ENCODE measurements at regions not wholly inside any gene's neighbourhood (a gene's known extent, or its start where the extent isn't known, plus 50 kb on each side); places are given as distances from the start of the nearest gene placed in this dataset.
A peak's percentile ranks its signal among the peaks of the same experiment; 100 is the strongest.

DNA sequence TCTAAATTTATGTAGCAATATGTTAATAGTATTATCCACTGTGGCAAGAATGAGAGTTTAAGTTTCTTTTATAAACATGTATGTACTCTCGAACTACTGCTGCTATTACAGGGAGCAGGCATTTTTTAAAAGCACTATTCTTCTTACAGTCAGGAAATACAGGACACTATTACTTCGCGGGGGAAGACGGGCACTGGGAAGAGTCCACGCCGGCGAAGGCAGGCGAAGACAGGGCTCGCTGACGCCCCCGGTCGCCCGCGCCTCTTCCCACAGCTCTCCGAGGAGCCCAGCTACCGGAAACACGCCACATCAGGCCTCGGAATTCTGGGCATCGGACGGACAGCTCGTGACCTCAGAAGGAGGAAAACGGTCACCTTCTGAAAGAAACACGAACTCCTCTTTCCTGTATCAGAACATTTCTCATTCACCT, 90.2 kb downstream of the FAM161A start:
- TF ChIP-seq, protein P1, sequence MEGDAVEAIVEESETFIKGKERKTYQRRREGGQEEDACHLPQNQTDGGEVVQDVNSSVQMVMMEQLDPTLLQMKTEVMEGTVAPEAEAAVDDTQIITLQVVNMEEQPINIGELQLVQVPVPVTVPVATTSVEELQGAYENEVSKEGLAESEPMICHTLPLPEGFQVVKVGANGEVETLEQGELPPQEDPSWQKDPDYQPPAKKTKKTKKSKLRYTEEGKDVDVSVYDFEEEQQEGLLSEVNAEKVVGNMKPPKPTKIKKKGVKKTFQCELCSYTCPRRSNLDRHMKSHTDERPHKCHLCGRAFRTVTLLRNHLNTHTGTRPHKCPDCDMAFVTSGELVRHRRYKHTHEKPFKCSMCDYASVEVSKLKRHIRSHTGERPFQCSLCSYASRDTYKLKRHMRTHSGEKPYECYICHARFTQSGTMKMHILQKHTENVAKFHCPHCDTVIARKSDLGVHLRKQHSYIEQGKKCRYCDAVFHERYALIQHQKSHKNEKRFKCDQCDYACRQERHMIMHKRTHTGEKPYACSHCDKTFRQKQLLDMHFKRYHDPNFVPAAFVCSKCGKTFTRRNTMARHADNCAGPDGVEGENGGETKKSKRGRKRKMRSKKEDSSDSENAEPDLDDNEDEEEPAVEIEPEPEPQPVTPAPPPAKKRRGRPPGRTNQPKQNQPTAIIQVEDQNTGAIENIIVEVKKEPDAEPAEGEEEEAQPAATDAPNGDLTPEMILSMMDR (conservative IDR thresholded peaks at IDR 0.05; ENCODE audit: control insufficient read depth, insufficient read depth, low read depth, low read length), result no peak
- DNase-seq (ENCODE audit: low read depth), result peak; percentile 89

DNA sequence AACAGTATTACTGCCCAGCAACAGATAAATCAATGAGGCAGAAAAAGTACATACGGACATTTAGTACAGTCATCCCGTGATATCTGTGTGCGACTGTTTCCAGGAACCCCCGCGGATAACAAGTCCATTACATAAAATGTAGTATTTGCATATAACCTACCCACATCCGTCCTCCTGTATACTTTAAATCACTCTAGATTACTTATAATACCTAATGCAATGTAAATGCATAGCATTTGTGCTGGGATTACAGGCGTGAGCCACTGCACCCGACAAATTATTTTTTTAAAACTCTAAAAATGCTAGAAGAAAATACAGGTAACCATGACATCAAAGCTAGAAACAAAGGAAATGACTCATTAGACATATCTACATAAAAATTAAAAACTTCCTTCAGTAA, 91.6 kb downstream of the FAM161A start:
- H3K4me3 ChIP-seq (ENCODE audit: control insufficient read depth, low read depth, low read length), result no peak overlapping the region
- TF ChIP-seq, protein P1 (conservative IDR thresholded peaks at IDR 0.05; ENCODE audit: control insufficient read depth, insufficient read depth, low read depth, low read length), result no peak
- DNase-seq (ENCODE audit: low read depth), result no peak

More for the DNA sequence above, 90.2 kb downstream of the FAM161A start:
- peak overlapping the region; percentile 88 for H3K4me3 ChIP-seq (ENCODE audit: control insufficient read depth, low read depth, low read length)

DNA sequence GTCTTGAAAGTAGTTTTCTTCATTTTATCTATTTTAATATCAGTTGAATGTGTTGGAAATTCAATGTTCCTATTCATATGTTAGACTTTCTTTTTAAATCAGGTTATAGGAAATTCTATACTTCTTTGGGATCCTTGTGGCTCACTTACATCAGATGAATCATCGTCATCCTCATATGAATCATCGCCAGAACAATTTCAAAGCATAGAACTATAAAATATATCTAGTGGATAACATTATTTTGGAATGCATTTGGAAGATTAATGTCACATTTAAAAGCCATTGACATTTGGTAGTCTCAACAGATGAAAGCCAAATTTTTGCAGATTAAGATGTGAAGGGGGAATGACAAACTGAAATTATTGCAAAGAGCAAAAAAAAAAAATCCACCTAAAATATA, 94.1 kb downstream of the FAM161A start:
- TF ChIP-seq, protein P1 (conservative IDR thresholded peaks at IDR 0.05; ENCODE audit: control insufficient read depth, insufficient read depth, low read depth, low read length), result no peak
- DNase-seq (ENCODE audit: low read depth), result peak; percentile 84
- H3K4me3 ChIP-seq (ENCODE audit: control insufficient read depth, low read depth, low read length), result no peak overlapping the region

DNA sequence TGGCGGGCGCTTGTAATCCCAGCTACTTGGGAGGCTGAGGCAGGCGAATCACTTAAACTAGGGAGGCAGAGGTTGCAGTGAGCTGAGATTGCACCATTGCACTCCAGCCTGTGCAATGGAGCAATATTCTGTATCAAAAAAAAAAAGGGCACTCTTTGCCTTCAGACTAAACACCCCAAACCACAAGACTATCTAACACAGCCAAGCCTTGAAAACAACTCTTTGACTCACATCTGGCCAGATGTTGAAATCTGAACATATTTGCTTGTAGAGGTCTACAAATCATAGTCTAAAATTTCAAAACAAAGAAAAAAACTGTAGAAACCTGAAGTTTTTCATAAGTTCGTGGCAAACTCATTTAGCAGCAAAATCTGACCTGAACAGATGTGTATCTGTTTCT, 94.9 kb downstream of the FAM161A start:
- peak; percentile 97 for DNase-seq (ENCODE audit: low read depth)
- no peak overlapping the region for H3K4me3 ChIP-seq (ENCODE audit: control insufficient read depth, low read depth, low read length)
- TF ChIP-seq, protein P1 (conservative IDR thresholded peaks at IDR 0.05; ENCODE audit: control insufficient read depth, insufficient read depth, low read depth, low read length), result no peak

DNA sequence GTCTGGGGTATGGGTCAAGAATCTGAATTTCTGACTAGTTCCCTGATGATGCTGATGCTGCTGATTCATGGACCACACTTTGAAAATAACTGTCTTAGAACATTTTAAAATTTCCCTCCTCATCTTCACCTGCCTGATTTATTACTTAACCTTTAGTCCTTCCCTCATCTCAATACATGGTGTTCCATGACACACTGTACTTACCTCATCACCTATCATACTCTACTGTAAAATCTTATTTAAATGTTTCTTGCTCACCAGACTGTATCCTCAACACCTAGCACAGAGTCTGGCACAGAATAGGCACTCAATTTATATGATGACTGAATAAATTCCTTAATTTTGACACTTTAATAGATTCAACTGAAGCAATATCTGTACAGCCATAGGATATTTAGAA, 95.7 kb downstream of the FAM161A start:
- peak; percentile 8 for DNase-seq (ENCODE audit: low read depth)
- no peak overlapping the region for H3K4me3 ChIP-seq (ENCODE audit: control insufficient read depth, low read depth, low read length)
- TF ChIP-seq, protein P1 (conservative IDR thresholded peaks at IDR 0.05; ENCODE audit: control insufficient read depth, insufficient read depth, low read depth, low read length), result no peak

DNA sequence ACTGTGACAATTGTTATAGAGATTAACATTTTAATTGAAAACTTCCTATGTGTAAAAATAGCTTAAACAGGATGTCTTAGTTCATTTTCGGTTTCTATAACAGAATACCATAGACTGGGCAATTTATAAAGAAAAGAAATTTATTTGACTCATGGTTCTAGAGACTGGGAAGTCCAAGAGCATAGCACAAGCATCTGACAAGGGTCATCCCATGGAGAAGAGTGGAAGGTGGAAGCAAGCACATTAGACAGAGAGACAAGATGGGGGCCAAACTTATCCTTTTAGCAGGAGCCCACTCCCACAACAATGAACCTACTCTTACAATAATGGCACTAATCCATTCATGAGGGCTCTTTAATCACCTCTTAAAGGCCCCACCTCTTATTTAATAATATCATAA, 100.3 kb downstream of the FAM161A start:
- TF ChIP-seq, protein P1 (conservative IDR thresholded peaks at IDR 0.05; ENCODE audit: control insufficient read depth, insufficient read depth, low read depth, low read length), result no peak

DNA sequence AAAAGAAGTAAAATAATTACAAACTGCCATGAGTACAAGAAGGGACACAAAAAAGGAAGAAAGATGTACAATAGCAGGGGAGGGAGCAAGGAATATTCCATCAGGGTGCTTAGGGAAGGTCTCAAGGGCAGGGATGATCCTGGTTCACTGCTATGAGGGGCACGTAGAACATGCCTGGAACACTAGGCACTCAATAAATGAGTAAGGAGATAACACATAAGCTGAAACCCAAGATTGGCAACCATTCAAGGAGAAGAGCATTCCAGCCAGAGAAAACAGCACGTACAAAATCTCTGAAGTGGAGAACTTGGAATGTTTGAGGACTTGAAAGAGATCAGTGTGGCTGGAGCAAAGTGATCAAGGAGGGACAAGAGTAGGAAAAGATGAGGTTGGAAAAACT, 103.2 kb downstream of the FAM161A start:
- TF ChIP-seq, protein P1 (conservative IDR thresholded peaks at IDR 0.05; ENCODE audit: control insufficient read depth, insufficient read depth, low read depth, low read length), result no peak
- no peak overlapping the region for H3K4me3 ChIP-seq (ENCODE audit: control insufficient read depth, low read depth, low read length)
- peak; percentile 66 for DNase-seq (ENCODE audit: low read depth)

More for the DNA sequence above, 100.3 kb downstream of the FAM161A start:
- no peak overlapping the region for H3K4me3 ChIP-seq (ENCODE audit: control insufficient read depth, low read depth, low read length)
- no peak for DNase-seq (ENCODE audit: low read depth)

All from fibroblast of mammary gland (primary cell).